GM12873 (cell line): ENCODE measurements at regions not wholly inside any gene's neighbourhood (a gene's known extent, or its start where the extent isn't known, plus 50 kb on each side); places are given as distances from the start of the nearest gene placed in this dataset.

Experiments used
- CTCF ChIP-seq: IDR thresholded peaks from 2 replicates; pipeline ENCODE4 v1.5.1; 2012; ENCODE audit warnings: low read depth, mild to moderate bottlenecking, moderate library complexity, low read length, control low read depth; ENCODE audit not compliant: insufficient read depth; ENCODE audit errors: missing control alignments

- no peak for TF ChIP-seq CTCF
These were observed 361.4 kb upstream of the POU5F2 start for GRCh38 chr5:94102849-94103248.

GRCh38 chr5:94094793-94095441 is 353.5 kb upstream of the POU5F2 start:
- no peak for TF ChIP-seq CTCF

GRCh38 chr5:94093300-94093699 is 351.9 kb upstream of the POU5F2 start:
- TF ChIP-seq CTCF, result no peak

GRCh38 chr5:94086635-94087034 is 345.2 kb upstream of the POU5F2 start:
- peak; percentile 22 for TF ChIP-seq CTCF

GRCh38 chr5:94086194-94086593 is 344.8 kb upstream of the POU5F2 start:
- TF ChIP-seq CTCF, result no peak

- TF ChIP-seq CTCF, result no peak
These were observed 341.0 kb upstream of the POU5F2 start for GRCh38 chr5:94082405-94082804.

- no peak for TF ChIP-seq CTCF
These were observed 339.7 kb upstream of the POU5F2 start for GRCh38 chr5:94081088-94081487.
